ENCODE measurements at regions not wholly inside any gene's neighbourhood (a gene's known extent, or its start where the extent isn't known, plus 50 kb on each side); places are given as distances from the start of the nearest gene placed in this dataset.

GRCh38 chr15:29903785-29904464, 81.7 kb upstream of the TJP1 start:
- no peak for DNase-seq (ENCODE audit: low read depth)
- no peak overlapping the region for H3K4me3 ChIP-seq (ENCODE audit: low read depth, low read length)
- no peak for TF ChIP-seq MYC (IDR thresholded peaks at IDR 0.05; ENCODE audit: low read depth, low read length)
- TF ChIP-seq POLR2A (IDR thresholded peaks at IDR 0.05; ENCODE audit: extremely low read depth, insufficient read length) = no peak
- no peak for TF ChIP-seq MAX (IDR thresholded peaks at IDR 0.05; ENCODE audit: low read depth, low read length)

- no peak overlapping the region for H3K4me3 ChIP-seq (ENCODE audit: low read depth, low read length)
- TF ChIP-seq POLR2A (IDR thresholded peaks at IDR 0.05; ENCODE audit: extremely low read depth, insufficient read length) (no peak), CTCF (IDR thresholded peaks at IDR 0.05; ENCODE audit: low read depth, low read length) (no peak), MAX (IDR thresholded peaks at IDR 0.05; ENCODE audit: low read depth, low read length) (no peak), MYC (IDR thresholded peaks at IDR 0.05; ENCODE audit: low read depth, low read length) (no peak)
- DNase-seq (ENCODE audit: low read depth) = no peak
Observed at GRCh38 chr15:29903028-29903427, 80.8 kb upstream of the TJP1 start.

GRCh38 chr15:29900237-29901189, 78.2 kb upstream of the TJP1 start:
- no peak for TF ChIP-seq MAX (IDR thresholded peaks at IDR 0.05; ENCODE audit: low read depth, low read length)
- no peak for TF ChIP-seq POLR2A (IDR thresholded peaks at IDR 0.05; ENCODE audit: extremely low read depth, insufficient read length)
- TF ChIP-seq CTCF (IDR thresholded peaks at IDR 0.05; ENCODE audit: low read depth, low read length) = no peak
- TF ChIP-seq MYC (IDR thresholded peaks at IDR 0.05; ENCODE audit: low read depth, low read length) = no peak
- no peak for DNase-seq (ENCODE audit: low read depth)
- H3K4me3 ChIP-seq (ENCODE audit: low read depth, low read length) = no peak overlapping the region

- TF ChIP-seq CTCF (IDR thresholded peaks at IDR 0.05; ENCODE audit: low read depth, low read length) (no peak), POLR2A (IDR thresholded peaks at IDR 0.05; ENCODE audit: extremely low read depth, insufficient read length) (no peak), MYC (IDR thresholded peaks at IDR 0.05; ENCODE audit: low read depth, low read length) (no peak), MAX (IDR thresholded peaks at IDR 0.05; ENCODE audit: low read depth, low read length) (no peak)
Observed at GRCh38 chr15:29896062-29896461, 73.8 kb upstream of the TJP1 start.

GRCh38 chr15:29891096-29891457, 68.8 kb upstream of the TJP1 start:
- no peak overlapping the region for H3K4me3 ChIP-seq (ENCODE audit: low read depth, low read length)
- no peak for DNase-seq (ENCODE audit: low read depth)
- TF ChIP-seq MYC (IDR thresholded peaks at IDR 0.05; ENCODE audit: low read depth, low read length) (no peak), MAX (IDR thresholded peaks at IDR 0.05; ENCODE audit: low read depth, low read length) (no peak), CTCF (IDR thresholded peaks at IDR 0.05; ENCODE audit: low read depth, low read length) (no peak), POLR2A (IDR thresholded peaks at IDR 0.05; ENCODE audit: extremely low read depth, insufficient read length) (no peak)

More at GRCh38 chr15:29896062-29896461, 73.8 kb upstream of the TJP1 start:
- DNase-seq (ENCODE audit: low read depth) = no peak
- no peak overlapping the region for H3K4me3 ChIP-seq (ENCODE audit: low read depth, low read length)

All from NB4 (cell line).